ENCODE measurements at regions not wholly inside any gene's neighbourhood (a gene's known extent, or its start where the extent isn't known, plus 50 kb on each side); places are given as distances from the start of the nearest gene placed in this dataset.

GRCh38 chr3:106047221-106047620 is 178.4 kb upstream of the CBLB start:
- Histone ChIP-seq H3K36me3 (no peaks in the 10 kb centered on the region), H3K9me3 (no peaks in the 10 kb centered on the region), H3K27me3 (no peaks in the 10 kb centered on the region), H3K4me1 (ENCODE audit: control insufficient read depth in 1 of 2, insufficient read depth in 1 of 2, low read depth in 1 of 2, low read length in 1 of 2) (no peaks in the 10 kb centered on the region), H3K4me3 (ENCODE audit: low read depth in 1 of 2, low read length in 1 of 2) (no peak overlapping the region), H3K27ac (no peak overlapping the region)
- no peak for TF ChIP-seq CTCF (IDR thresholded peaks at IDR 0.05)

- no peak for TF ChIP-seq CTCF (IDR thresholded peaks at IDR 0.05)
- no peaks in the 10 kb centered on the region for H3K4me1 ChIP-seq (ENCODE audit: control insufficient read depth in 1 of 2, insufficient read depth in 1 of 2, low read depth in 1 of 2, low read length in 1 of 2)
- no peaks in the 10 kb centered on the region for H3K27me3 ChIP-seq
- no peaks in the 10 kb centered on the region for H3K36me3 ChIP-seq
- no peak overlapping the region for H3K27ac ChIP-seq
- H3K4me3 ChIP-seq (ENCODE audit: low read depth in 1 of 2, low read length in 1 of 2): no peak overlapping the region
- no peaks in the 10 kb centered on the region for H3K9me3 ChIP-seq
These were observed 180.2 kb upstream of the CBLB start for GRCh38 chr3:106048946-106049481.

- Histone ChIP-seq H3K4me1 (ENCODE audit: control insufficient read depth in 1 of 2, insufficient read depth in 1 of 2, low read depth in 1 of 2, low read length in 1 of 2) (no peaks in the 10 kb centered on the region), H3K27me3 (no peaks in the 10 kb centered on the region), H3K27ac (no peak overlapping the region), H3K9me3 (no peaks in the 10 kb centered on the region), H3K4me3 (ENCODE audit: low read depth in 1 of 2, low read length in 1 of 2) (no peak overlapping the region), H3K36me3 (no peaks in the 10 kb centered on the region)
- TF ChIP-seq CTCF (IDR thresholded peaks at IDR 0.05): no peak
These were observed 181.0 kb upstream of the CBLB start for GRCh38 chr3:106049821-106050220.

- H3K27ac ChIP-seq: no peak overlapping the region
- no peaks in the 10 kb centered on the region for H3K9me3 ChIP-seq
- TF ChIP-seq CTCF (IDR thresholded peaks at IDR 0.05): no peak
- H3K4me1 ChIP-seq (ENCODE audit: control insufficient read depth in 1 of 2, insufficient read depth in 1 of 2, low read depth in 1 of 2, low read length in 1 of 2): no peaks in the 10 kb centered on the region
- H3K36me3 ChIP-seq: no peaks in the 10 kb centered on the region
- no peak overlapping the region for H3K4me3 ChIP-seq (ENCODE audit: low read depth in 1 of 2, low read length in 1 of 2)
- no peaks in the 10 kb centered on the region for H3K27me3 ChIP-seq
These were observed 188.1 kb upstream of the CBLB start for GRCh38 chr3:106056931-106057330.

- H3K9me3 ChIP-seq: no peaks in the 10 kb centered on the region
- H3K4me1 ChIP-seq (ENCODE audit: control insufficient read depth in 1 of 2, insufficient read depth in 1 of 2, low read depth in 1 of 2, low read length in 1 of 2): no peaks in the 10 kb centered on the region
- H3K36me3 ChIP-seq: no peaks in the 10 kb centered on the region
- H3K4me3 ChIP-seq (ENCODE audit: low read depth in 1 of 2, low read length in 1 of 2): no peak overlapping the region
- H3K27ac ChIP-seq: no peak overlapping the region
- no peaks in the 10 kb centered on the region for H3K27me3 ChIP-seq
- TF ChIP-seq CTCF (IDR thresholded peaks at IDR 0.05): no peak
These were observed 189.7 kb upstream of the CBLB start for GRCh38 chr3:106058475-106058874.

Measured in neutrophil (primary cell).